GM18861 (cell line): ENCODE measurements at regions not wholly inside any gene's neighbourhood (a gene's known extent, or its start where the extent isn't known, plus 50 kb on each side); places are given as distances from the start of the nearest gene placed in this dataset.
A peak's percentile ranks its signal among the peaks of the same experiment; 100 is the strongest.

ENCODE experiments used
- ATAC-seq: cut with Tn5 transposase; IDR thresholded peaks from one replicate; pipeline ENCODE4 v1.9.1; 2021; ENCODE audit not compliant: unreplicated experiment

GRCh38 chr5:16392718-16393117 lies 72.9 kb downstream of the ZNF622 start:
- ATAC-seq: no peak

- ATAC-seq: no peak
Measured at GRCh38 chr5:16391858-16392649, 73.5 kb downstream of the ZNF622 start.

GRCh38 chr5:16390825-16391224 lies 74.8 kb downstream of the ZNF622 start:
- no peak for ATAC-seq

- no peak for ATAC-seq
Measured at GRCh38 chr5:16385516-16386090, 80.0 kb downstream of the ZNF622 start.

- no peak for ATAC-seq
Measured at GRCh38 chr5:16384804-16385203, 80.8 kb downstream of the ZNF622 start.

- no peak for ATAC-seq
Measured at GRCh38 chr5:16384222-16384621, 81.4 kb downstream of the ZNF622 start.

- ATAC-seq: no peak
Measured at GRCh38 chr5:16383544-16384052, 82.0 kb downstream of the ZNF622 start.

- ATAC-seq: no peak
Measured at GRCh38 chr5:16382047-16382446, 83.6 kb downstream of the ZNF622 start.

GRCh38 chr5:16378762-16379161 lies 86.8 kb downstream of the ZNF622 start:
- ATAC-seq: no peak

GRCh38 chr5:16372493-16372892 lies 93.1 kb downstream of the ZNF622 start:
- no peak for ATAC-seq

GRCh38 chr5:16366491-16366890 lies 99.1 kb downstream of the ZNF622 start:
- no peak for ATAC-seq

- no peak for ATAC-seq
Measured at GRCh38 chr5:16364910-16365309, 100.7 kb downstream of the ZNF622 start.

- peak; percentile 94 for ATAC-seq
Measured at GRCh38 chr5:16353439-16353838, 112.2 kb downstream of the ZNF622 start.

- no peak for ATAC-seq
Measured at GRCh38 chr5:16350816-16351215, 114.8 kb downstream of the ZNF622 start.

GRCh38 chr5:16346380-16346779 lies 119.2 kb downstream of the ZNF622 start:
- no peak for ATAC-seq

GRCh38 chr5:16345454-16345853 lies 120.1 kb downstream of the ZNF622 start:
- no peak for ATAC-seq

- ATAC-seq: no peak
Measured at GRCh38 chr5:16326137-16326536, 139.5 kb downstream of the ZNF622 start.

- no peak for ATAC-seq
Measured at GRCh38 chr5:16321284-16321683, 141.7 kb upstream of the MARCHF11 start.

GRCh38 chr5:16315501-16315900 lies 135.9 kb upstream of the MARCHF11 start:
- ATAC-seq: no peak

GRCh38 chr5:16313761-16314160 lies 134.2 kb upstream of the MARCHF11 start:
- no peak for ATAC-seq

- ATAC-seq: no peak
Measured at GRCh38 chr5:16312785-16313184, 133.2 kb upstream of the MARCHF11 start.

GRCh38 chr5:16311666-16312065 lies 132.1 kb upstream of the MARCHF11 start:
- ATAC-seq: no peak
